H1 (cell line): ENCODE measurements at regions not wholly inside any gene's neighbourhood (a gene's known extent, or its start where the extent isn't known, plus 50 kb on each side); places are given as distances from the start of the nearest gene placed in this dataset.

Source experiments
- CEBPB ChIP-seq: IDR thresholded peaks from 2 replicates; pipeline ENCODE4 v1.6.1; 2012; ENCODE audit warnings: low read depth, low read length
- EZH2 ChIP-seq: fragments of 200-600 bp; sonication (generic); IDR thresholded peaks from 2 replicates; pipeline ENCODE4 v1.7.1; 2012; ENCODE audit warnings: low read depth, mild to moderate bottlenecking, moderate library complexity, low read length, inconsistent platforms; ENCODE audit not compliant: severe bottlenecking
- KDM4A ChIP-seq: IDR thresholded peaks from one replicate; pipeline ENCODE4 v1.7.1; 2012; ENCODE audit warnings: low read depth, mild to moderate bottlenecking, moderate library complexity, low read length, inconsistent platforms; ENCODE audit not compliant: severe bottlenecking

GRCh38 chr9:82532504-82533180, 530.3 kb downstream of the RASEF start:
- no peak for TF ChIP-seq EZH2
- TF ChIP-seq CEBPB: no peak
- no peak for TF ChIP-seq KDM4A
